Stimulated activated CD4-positive, alpha-beta T cell treated with anti-CD3 and anti-CD28 coated beads, Interleukin-4, amount 100 ng/mL, for 24 hours (primary cell): ENCODE measurements at regions not wholly inside any gene's neighbourhood (a gene's known extent, or its start where the extent isn't known, plus 50 kb on each side); places are given as distances from the start of the nearest gene placed in this dataset.

Source experiments
- DNase-seq: peaks from one replicate; pipeline ENCODE4 v3.0.0-alpha.2; 2020

DNA sequence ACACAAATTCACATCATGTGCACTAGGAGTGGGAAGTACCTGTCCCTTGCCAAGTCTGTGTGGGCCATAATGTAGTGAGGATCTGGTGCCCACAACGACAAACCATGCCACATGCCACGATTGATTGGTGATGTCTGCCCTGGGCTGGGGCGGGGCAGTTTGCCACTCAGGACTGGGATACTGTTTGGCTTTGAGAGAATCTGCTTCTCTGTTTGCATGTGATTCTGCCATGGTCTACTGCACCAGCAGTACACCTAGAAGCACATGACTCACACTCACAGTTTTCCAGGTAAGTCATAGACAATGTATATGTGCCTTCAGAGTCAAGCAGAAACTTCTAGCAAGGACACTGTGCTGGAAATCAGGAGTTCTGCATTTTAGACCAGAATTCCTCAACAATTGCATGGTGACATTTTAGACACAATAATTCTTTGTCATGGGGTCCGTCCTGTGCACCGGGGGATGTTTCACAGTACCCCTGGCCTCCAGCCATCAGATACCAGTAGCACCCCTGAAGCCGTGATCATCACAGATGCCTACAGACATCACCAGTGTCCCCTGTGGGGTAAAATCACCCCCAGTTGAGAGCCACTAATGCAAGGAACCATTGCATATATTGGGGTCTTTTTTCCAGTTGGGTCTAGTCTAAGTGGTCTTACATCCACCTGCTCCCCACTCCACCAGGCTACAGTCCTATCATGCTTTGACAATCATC, 278.3 kb downstream of the EIPR1 start:
- no peak for DNase-seq

DNA sequence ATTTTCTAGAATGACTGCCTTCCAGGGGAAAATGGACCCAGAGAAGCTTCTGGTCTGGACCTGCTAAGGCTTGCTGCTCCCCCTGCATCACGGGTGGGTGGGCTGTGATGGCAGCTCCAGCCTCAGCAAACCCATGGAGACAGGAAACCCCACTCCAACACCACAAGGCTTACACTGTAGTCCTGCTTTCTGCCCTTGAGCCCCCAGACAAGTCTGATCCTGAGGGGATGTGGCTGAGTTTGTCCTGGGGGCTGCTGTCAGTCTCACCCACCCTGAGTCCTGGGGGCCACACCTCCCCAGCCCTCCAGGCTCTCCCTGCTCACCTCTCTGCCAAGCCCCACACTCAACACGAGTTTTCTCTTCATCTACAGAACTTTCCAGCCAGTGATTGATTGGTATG, 279.4 kb downstream of the EIPR1 start:
- no peak for DNase-seq

DNA sequence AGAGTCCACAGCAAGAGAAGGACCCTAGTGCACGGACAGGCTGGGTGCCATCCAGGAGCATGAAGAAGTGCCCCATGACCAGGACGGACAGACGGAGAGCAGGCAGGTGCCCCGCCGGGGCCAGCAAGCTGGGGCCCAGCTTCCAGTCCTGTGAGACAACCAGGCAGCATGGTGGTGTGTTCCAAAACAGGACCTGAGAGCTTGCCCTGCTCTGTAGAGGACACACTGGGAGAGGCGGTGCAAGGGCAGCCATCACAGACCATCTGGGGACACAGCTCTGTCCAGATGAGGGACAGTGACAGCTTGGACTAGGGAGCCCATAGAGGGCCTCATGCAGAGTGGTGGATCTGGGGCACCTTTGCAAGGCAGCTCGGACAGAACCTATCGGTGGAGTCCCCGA, 279.8 kb downstream of the EIPR1 start:
- DNase-seq, result no peak

DNA sequence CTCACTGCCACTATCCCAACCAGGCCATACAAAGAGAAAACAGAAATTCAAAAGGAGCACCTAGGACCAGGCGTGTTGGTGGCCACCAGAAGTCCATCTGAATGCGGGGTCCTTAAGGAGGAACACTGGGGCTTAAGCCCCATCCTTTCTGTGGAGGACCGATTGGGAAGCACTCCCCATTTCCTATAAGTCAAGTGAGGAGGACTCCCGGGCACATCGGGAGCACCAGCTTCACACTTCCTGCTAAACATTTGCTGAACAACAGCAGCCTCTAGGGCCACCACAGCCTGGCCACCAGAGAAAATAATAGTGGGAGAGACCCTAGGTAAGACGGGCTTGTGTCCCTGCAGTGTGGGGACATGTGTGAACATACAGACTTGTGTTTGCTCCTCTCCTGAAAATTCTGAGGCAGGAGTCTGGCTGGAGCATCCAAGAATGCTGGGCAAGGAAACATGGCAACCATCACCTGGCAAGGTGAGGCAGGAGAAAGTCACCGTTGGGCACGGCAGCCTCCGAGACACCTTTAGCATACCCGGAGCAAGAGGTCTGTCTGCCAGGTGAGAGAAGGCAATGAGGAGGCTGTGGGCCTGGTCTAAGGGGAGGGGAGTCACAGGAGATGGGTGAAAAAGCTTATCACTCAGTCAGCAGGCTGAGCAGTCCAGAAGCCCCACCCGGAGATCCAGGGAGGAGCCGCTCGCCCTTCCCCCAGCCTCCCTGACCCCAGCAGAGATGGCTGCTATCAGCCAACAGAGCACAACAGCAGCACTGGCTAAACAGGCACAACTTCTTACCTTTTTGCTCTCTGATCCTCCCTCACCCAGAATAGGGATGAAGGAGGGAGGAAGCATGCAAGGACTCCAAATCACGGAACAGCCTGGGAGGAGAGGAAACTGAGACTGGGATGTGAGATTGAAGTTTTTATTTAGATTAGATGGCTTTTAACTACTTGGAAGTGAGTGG, 282.3 kb downstream of the EIPR1 start:
- no peak for DNase-seq

DNA sequence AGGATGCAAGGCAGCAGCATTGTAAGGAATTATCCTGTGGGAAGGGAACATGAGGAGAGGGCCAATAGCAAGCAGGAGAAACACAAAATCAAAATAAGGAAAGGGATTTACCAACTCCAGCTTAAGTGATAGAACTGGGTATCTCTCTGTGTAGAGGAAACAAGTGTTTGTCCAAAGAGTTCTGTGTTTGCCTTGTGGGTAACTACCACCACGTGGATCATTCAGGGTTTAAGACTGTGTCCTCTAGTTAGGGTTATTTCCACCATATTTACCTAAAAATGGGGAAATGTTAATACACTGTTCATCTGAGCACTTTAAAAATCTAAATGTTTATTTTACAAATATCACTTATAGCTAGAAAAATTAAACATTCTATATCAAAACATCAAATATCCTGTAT, 283.3 kb downstream of the EIPR1 start:
- DNase-seq, result no peak

DNA sequence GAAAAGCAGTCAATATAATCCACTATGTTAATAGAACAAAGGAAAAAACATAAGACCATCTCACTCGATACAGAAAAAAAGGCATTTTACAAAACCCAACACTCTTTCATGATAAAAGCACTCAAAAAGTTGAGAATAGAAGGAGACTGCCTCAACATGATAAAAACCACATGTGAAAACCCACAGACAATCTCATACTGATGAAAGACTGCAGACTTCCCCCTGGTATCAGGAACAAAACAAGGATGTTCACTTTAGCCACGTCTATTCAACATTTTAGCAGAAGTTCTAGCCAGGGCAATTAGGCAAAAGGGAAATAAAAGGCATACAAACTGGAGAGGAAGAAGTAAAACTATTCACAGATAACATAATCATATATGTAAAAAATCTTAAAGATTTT, 285.9 kb downstream of the EIPR1 start:
- DNase-seq, result no peak

DNA sequence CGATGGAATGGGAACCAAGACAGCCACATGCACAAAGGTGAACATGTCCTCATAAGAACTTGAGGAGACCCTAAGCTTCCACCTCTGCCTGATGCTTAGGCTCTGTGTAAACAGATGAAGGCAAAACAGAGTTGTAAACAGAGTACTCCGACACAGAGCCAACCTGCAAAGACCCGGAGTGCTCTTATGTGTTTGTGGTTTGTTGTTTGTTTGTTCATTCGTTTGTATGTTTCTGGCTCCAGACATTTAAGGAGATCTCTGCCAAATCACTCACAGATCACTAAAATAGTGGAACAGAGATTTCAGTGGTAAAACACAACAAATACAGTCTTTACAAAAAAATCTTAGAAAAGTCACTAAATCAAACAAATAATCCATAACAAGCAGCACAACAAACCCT, 294.9 kb downstream of the EIPR1 start:
- no peak for DNase-seq

DNA sequence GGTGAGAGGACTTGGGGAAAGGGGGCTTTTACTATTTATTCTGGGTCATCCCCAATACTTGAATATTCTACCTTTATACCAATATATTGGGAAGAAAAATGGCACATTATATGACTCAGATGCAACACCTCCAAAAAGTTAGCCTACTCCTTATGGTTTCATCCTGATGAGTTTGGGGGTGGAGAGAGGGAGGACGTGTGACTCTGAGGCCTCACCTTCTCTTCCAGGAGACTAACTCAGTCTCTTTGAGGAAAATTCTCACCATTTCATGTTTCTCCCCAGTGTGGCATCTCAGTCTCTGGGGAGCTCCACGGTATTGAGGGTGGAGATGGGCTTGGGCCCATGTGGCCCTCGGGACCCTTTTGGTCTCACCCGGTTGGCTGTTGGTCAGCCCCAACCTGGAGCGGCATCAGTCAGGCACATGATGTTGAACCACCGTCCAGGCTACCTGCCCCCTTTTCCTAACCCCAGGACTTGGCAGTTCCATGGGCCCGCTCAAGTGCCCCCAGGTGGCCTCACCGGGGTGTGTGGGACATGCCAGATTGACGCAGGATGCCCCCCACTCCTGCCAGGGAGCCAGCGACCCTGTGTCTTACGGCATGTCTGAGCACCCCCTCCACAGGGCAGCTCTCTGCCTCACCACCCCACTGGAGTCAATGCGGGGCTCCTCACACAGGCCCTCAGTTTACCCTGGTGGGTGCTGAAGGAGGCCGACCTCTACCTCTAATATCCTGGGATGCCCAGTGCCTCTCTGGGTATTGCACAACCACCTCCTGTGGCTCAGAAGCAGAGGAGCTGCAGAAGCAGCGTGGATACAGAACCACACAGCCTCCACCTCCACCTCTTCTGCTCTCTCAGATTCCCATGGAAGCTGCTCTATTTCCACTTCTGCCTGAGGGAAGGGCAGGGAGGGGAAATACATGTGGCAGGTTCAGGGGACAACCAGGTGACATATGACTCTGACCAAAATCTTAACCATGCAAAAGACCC, 297.4 kb downstream of the EIPR1 start:
- DNase-seq, result no peak

DNA sequence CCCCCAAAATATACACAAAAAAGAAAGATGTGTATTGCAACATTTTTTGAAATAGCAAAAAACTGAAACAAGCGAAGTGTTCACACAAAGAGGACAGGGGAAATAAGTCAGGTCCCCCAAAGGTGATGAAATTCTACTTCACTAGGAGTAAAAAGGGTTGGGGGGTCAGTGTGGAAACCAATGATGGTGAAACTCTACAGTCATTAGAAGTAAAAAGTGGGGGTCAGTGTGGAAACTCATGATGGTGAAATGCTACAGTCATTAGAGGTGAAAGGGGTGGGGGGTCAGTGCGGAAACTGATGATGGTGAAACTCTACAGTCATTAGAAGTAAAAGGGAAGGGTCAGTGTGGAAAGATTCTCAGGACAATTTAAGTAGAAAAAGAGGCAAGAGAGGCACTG, 298.2 kb downstream of the EIPR1 start:
- DNase-seq, result no peak

DNA sequence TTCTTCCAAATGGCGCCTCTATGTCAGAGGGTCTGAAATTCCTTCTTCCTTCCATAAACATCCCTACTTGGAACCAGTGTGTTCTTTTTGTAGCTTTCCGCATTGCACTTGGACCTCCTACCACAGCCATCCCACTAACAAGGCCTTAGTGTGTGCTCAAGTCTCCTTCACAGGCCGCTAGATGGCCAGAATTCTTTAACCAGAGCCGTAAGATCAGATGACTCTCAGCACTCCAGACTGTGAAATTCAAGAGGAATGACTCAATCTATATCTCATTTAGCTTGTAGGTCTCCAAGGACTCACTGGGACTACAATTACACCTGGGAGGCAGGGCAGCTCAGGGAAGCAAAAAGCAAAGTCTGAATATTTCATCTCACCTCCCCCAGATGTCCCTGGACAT, 298.9 kb downstream of the EIPR1 start:
- no peak for DNase-seq

DNA sequence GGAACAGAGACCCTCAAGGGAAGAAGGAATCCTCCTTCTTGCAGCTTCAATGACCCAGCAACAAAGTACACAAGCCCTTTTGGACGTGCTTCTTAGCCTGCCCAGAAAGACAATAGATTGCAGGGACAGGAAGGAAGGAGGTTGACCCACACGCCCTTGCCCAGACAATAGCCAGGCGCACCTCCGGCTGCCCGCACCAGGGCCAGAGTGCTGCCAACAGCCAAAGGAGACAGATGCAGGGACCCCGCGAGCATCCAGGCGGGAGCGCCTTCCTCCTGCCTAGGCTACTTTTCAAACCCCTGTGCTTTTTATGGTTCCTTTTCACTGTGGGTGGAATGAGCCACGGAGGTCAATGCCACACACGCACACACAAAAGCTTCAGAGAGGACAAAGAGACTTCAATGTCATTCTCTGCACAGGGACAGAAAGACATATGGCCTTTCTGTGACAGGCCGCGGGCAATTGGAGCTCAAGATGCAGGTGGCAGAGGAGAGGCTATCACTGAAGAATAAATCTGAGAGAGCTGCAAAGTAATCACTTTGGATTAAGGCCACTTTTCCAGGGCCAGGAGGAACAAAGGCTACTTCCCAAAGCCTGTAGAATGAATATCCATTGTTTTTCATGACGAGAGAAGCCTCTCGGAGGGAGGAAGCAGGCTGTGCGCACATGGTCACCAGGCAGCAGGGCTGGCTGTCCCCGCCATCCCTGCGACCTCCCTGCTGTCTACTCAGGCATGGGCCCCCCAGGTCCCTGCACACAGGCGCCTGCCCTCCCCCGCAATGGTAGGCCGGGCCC, 300.6 kb downstream of the EIPR1 start:
- no peak for DNase-seq

DNA sequence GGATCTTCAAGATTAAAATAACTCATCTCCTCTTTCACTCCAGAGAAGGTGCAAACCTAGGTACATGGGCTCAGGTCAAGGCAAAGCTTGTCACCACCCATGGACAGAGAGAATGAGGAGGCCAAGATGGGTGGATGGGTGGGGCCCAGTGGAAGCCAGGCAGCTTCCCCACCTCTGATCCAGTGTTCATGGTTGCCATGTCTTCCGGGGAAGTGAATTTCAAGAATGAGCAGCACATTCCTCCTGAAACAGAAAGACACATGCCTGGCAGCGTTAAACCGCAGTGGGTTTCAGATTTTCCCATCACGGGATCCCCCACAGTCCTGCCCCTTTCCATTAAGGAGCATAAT, 301.7 kb downstream of the EIPR1 start:
- DNase-seq, result no peak

DNA sequence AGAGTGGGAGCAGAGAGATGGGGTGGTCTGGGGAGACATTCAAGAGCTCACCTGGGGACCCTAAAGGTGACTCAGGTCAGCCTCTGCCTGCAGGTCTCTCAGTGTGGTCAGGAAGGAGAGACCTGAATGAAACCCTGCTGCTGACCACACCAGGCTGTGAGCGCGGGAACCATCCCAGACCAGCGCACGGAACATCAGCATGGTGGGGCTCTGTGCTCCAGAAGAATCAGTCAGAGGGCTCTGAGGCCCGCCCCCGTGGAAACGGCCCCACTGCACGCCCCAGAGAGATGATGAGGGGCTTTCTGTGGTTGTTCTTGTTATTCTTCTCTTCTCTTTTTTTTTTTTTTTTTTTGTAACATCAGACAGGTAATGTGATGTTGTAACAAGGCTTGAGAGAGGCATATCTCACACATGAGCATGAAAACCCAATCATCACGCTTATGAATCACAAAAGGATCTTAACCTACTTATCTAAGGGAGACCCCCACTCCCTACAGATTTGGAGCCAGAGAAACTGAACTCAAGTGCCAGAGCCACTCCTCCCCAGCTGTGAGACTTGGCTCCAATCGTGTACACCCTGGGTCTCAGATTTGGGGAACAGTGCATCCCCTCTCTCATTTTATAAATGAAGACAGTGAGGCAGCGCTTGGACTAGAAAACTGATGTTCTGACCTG, 302.2 kb downstream of the EIPR1 start:
- no peak for DNase-seq

DNA sequence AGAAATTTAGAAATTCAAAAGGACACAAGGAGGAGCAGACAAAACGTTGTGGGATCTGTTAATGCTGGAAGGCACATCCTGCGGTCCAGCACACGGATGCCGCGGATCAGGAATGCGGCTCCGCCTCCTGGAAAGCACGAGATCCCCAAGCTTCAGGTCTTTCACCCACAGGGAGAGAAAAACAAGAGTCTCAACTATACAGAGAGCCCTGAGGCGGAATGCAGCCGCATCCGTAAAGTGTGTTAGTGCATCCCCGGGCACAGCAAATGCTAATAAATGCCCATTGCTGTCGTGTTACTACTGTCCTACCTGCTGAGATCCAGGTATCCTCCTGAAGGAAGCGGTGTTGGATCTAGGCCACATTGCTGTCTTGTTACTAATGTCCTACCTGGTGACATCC, 303.9 kb downstream of the EIPR1 start:
- DNase-seq, result no peak

DNA sequence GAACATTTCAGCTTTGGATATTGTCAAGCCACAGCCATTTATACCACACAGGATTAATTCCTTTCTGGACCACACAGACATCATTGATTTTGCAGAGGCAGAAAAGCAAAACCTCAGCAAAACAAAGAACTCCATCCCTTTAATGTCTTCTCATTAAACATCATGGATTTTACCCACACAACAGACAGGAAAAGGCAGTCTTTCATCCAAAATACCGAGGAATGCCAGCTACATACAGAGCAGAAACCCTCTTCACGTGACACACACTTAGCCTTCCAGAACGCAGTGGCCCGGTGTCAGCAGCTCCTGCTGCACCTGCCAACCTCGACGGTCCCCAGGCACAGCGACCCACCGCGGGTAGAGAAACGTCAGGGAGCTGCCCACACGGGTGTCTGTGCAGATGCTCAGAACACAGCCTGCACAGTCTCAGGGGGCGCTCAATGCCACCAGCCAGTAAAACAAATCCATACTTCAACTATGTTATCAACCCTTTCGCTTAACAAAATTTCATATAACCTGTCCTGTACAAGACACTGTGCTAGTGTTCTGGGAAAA, 304.5 kb downstream of the EIPR1 start:
- no peak for DNase-seq

DNA sequence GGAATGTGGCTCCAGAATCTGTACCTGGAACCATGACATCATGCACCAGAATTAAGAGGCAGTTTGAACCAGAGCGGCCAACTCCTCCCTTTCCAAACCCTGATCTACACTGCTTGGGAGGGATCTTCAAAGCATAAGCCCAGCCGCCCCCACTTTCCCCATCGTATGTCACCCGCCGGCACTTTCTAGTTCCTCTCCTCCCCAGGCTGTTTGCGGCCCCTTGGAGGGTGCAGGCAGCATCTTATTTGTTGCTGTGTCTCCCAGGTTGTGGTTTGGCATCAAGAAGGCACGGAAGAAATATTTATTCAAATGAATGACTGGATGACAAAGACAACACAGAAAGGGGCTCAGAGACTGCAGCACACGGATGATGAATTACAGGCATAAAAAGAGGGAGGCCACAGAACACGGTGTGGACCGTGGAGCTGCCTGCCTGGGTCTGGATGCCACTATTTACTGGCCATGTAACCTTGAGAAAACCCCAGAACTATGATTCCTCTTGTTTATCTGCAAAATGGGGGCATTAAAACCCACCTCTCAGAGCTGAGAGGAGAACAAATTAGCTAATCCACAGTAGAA, 305.8 kb downstream of the EIPR1 start:
- DNase-seq, result no peak

DNA sequence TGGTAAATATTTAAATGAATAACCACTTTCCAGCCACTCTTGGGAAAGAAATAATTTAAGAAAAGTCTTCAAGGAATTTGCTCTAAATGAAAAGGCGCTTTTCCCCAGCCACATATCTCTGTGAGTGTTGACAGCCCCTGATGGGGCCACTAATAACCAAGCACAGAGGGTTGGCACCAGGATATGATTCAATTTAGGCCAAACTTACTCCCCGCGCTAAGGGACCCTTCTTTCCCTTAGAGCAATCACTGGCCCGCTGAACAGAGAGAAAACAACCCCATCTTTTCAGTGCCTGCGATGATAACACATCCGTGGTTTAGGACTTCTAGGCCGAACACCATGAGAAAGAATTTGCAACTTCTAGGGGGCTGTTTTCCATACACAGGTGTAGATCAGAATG, 310.8 kb downstream of the EIPR1 start:
- DNase-seq, result no peak

DNA sequence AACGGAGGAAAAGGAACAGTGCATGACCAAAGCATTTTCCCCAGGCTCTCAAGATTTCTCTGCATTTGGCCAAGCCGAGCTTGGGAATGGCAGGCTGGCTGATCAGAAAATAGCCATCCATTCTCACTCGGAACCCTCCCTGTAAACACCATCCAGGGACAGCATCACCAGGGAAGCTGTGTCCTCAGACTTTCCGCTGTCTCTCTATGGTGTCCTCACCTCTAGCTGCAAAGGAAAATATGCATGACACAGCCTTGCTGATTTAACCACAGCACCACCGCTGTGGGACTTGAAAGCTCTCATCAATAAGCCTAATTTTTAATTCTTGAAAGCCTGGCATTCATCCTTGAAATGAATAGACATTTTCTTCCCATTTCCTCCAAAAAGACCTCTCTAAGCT, 311.7 kb downstream of the EIPR1 start:
- no peak for DNase-seq

DNA sequence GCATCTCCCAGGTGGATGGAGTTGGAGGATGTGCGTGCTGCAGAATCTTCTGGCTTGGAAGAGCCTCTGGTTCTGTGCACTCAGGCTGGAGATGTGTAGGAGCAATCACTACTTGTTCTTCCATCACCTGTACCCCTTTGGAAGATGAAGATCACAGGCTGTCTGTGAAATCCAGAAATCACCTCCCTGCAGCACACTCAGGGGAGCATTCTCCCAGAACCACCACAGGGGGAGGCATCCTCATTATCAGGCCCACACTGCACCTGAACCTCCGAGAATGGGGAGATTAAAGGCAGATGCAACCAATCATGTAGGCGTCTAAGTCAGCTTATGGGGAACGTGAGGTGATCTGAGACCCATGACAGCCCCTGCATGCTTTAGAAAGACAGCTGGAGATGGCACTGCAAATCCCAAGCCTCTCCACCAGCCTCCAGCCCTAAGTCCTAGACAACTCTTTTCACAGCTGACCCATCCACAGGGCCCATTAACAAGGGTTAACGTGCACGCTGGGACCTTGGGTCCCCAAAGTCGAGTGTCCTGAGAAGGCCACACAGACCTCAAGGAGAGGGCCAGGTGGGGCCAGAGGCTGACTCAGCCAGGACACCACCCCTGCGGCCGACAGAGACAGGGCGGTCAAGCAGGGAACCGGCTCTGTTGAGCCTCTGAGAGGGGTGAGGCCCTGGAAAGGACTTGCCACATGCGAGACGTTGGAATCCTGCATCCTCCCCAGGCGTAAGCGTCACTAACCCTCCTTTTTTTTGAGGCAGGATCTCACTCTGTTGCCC, 314.9 kb downstream of the EIPR1 start:
- no peak for DNase-seq

DNA sequence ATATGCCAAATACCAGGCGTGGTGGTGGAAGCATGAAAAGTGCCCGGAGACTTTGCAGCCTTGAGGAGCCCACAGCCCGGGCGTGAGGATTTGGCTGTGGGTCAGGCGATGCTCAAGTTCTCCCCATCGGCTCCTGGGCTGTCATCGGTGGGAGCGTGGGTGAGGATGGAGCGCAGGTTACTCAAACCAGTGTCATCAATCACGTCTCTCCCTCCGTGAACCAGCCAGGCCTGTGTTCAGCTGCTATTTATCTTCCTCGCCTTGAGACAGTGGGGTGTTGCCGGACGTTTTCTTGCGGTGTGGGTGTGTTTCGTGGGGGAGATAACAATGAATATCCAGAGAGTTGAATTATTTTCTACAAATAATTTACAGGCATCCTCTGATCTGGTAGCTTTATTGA, 317.6 kb downstream of the EIPR1 start:
- DNase-seq, result no peak
